Endothelial cell of umbilical vein (primary cell): ENCODE measurements at regions not wholly inside any gene's neighbourhood (a gene's known extent, or its start where the extent isn't known, plus 50 kb on each side); places are given as distances from the start of the nearest gene placed in this dataset.

Experiments used
- BruUV-seq: library from RNA; stranded (reverse); fragments of 400-500 nt; replicated peaks from 2 replicates; lab custom pipeline; 2021; lab: Mats Ljungman, UMichigan
- CTCF ChIA-PET: fragments of 300-600, 350-600 bp; sonication (Branson Sonifier 250); formaldehyde crosslinking; loops from one replicate; lab custom pipeline; 2021; ENCODE audit warnings: antibody characterized with exemption, inconsistent platforms; lab: Charles Lee
- POLR2A ChIA-PET: fragments of 300-600, 350-600 bp; sonication (Branson Sonifier 250); formaldehyde crosslinking; loops from one replicate; lab custom pipeline; 2021; ENCODE audit warnings: antibody characterized with exemption, inconsistent platforms; lab: Charles Lee
- DNase-seq: peaks from one replicate; pipeline ENCODE4 v3.0.0-alpha.2; 2011; ENCODE audit warnings: low read depth, low spot score
- FAIRE-seq: peaks from 2 replicates; lab custom pipeline; 2011; peaks lifted over from hg19 to GRCh38; lab: Jason Lieb, UNC
- H2AFZ ChIP-seq: 2 replicates; pipeline ENCODE4 v1.6.0; 2012; ENCODE audit warnings: low read depth, low read length, control low read depth, inconsistent platforms
- H3K27ac ChIP-seq: 2 replicates; pipeline ENCODE4 v1.5.1; 2011; ENCODE audit warnings: low read depth, mild to moderate bottlenecking, control low read depth, low read length, moderate library complexity; ENCODE audit not compliant: insufficient read depth
- H3K27me3 ChIP-seq, 2 experiments: 2 replicates each; pipeline versions ENCODE4 v1.6.0 to v1.6.1; 2011; ENCODE audit warnings: low read length in 2 of 2, mixed read lengths in 1 of 2; ENCODE audit not compliant: control insufficient read depth in 2 of 2, insufficient read depth in 2 of 2
- H3K36me3 ChIP-seq, 2 experiments: 2 replicates in 1 of 2; 3 replicates in 1 of 2; pipeline ENCODE4 v1.5.1; 2011; ENCODE audit warnings: low read length in 2 of 2, mild to moderate bottlenecking in 1 of 2, moderate library complexity in 1 of 2; ENCODE audit not compliant: control insufficient read depth in 2 of 2, insufficient read depth in 2 of 2; ENCODE audit errors: extremely low read depth in 1 of 2
- H3K4me1 ChIP-seq: 3 replicates; pipeline ENCODE4 v1.5.1; 2011; ENCODE audit warnings: mild to moderate bottlenecking, low read length; ENCODE audit not compliant: control insufficient read depth, insufficient read depth; ENCODE audit errors: extremely low read depth
- H3K4me2 ChIP-seq: 2 replicates; pipeline ENCODE4 v1.6.1; 2011; ENCODE audit warnings: low read length, control low read depth, mixed read lengths; ENCODE audit not compliant: insufficient read depth
- H3K4me3 ChIP-seq, 3 experiments: fragments of 200-600 bp in 1 of 3; sonication (generic), shearing (Covaris generic) in 1 of 3; replicated peaks in 1 of 3; 2 replicates each; pipeline ENCODE4 v1.5.1; 2011 to 2016; ENCODE audit warnings: control low read depth in 3 of 3, low read length in 3 of 3, mild to moderate bottlenecking in 2 of 3, inconsistent platforms in 1 of 3, low read depth in 1 of 3, moderate library complexity in 1 of 3; ENCODE audit not compliant: insufficient read depth in 1 of 3
- H3K79me2 ChIP-seq: 2 replicates; pipeline ENCODE4 v1.6.0; 2012; ENCODE audit warnings: low read length, inconsistent platforms; ENCODE audit not compliant: control insufficient read depth, insufficient read depth
- H3K9ac ChIP-seq: replicated peaks from 2 replicates; pipeline ENCODE3; 2011; ENCODE audit warnings: low read length, control low read depth; ENCODE audit not compliant: insufficient read depth; ENCODE audit errors: extremely low read depth
- H3K9me1 ChIP-seq: replicated peaks from 3 replicates; pipeline ENCODE4 v1.6.0; 2011; ENCODE audit warnings: mild to moderate bottlenecking, low read length; ENCODE audit not compliant: control insufficient read depth, insufficient read depth; ENCODE audit errors: extremely low read depth
- H3K9me3 ChIP-seq: replicated peaks from 2 replicates; pipeline ENCODE4 v1.5.1; 2012; ENCODE audit warnings: low read length, inconsistent platforms; ENCODE audit not compliant: control insufficient read depth, insufficient read depth
- H4K20me1 ChIP-seq: replicated peaks from 2 replicates; pipeline ENCODE3; 2011; ENCODE audit warnings: mild to moderate bottlenecking, low read length; ENCODE audit not compliant: control insufficient read depth, insufficient read depth; ENCODE audit errors: extremely low read depth
- EZH2 ChIP-seq: IDR thresholded peaks from 2 replicates; pipeline ENCODE4 v1.6.1; 2012; ENCODE audit warnings: borderline replicate concordance, low read depth, mild to moderate bottlenecking, moderate library complexity, low read length, inconsistent platforms; ENCODE audit not compliant: severe bottlenecking
- GATA2 ChIP-seq: IDR thresholded peaks from 2 replicates; pipeline ENCODE4 v1.7.0; 2011; ENCODE audit warnings: low read depth, mild to moderate bottlenecking, moderate library complexity, mixed read lengths, low read length; ENCODE audit not compliant: insufficient read length, insufficient read depth
- JUN ChIP-seq: IDR thresholded peaks from 2 replicates; pipeline ENCODE4 v1.6.1; 2011; ENCODE audit warnings: borderline replicate concordance, low read depth; ENCODE audit not compliant: insufficient read length, insufficient read depth
- MYC ChIP-seq: IDR thresholded peaks from one replicate; pipeline ENCODE4 v1.6.1; 2011; ENCODE audit warnings: mild to moderate bottlenecking, low read depth, low read length
- POLR2A ChIP-seq: IDR thresholded peaks from 2 replicates; pipeline ENCODE4 v1.6.1; 2012; ENCODE audit warnings: low read depth, mild to moderate bottlenecking, control low read depth, low read length
- POLR2AphosphoS5 ChIP-seq: IDR thresholded peaks from 2 replicates; pipeline ENCODE4 v1.6.1; 2012; ENCODE audit warnings: low read depth, mild to moderate bottlenecking, control low read depth, low read length, moderate library complexity; ENCODE audit not compliant: insufficient read depth
- dilution Hi-C: fragments of 300-500 bp; cut with MboI; formaldehyde crosslinking; loops from one replicate; pipeline ENCODE4 v1.15.0; 2019; ENCODE audit warnings: low sequenced_read_pairs; ENCODE audit not compliant: extremely low pct_ligation_motif_present
- intact Hi-C: fragments of 100-400 bp; cut with micrococcal nuclease; formaldehyde crosslinking; loops from one replicate; pipeline ENCODE4 v1.10.0; 2022
- TF ChIP-seq, protein P1 (sequence below), 2 donors: IDR thresholded peaks; 1 replicate in 1 of 2; 2 replicates in 1 of 2; pipeline ENCODE4 v1.5.1; 2011; ENCODE audit warnings: low read length in 2 of 2, mild to moderate bottlenecking in 2 of 2, moderate library complexity in 2 of 2, control low read depth in 1 of 2, inconsistent platforms in 1 of 2, low read depth in 1 of 2; ENCODE audit not compliant: insufficient read depth in 1 of 2; ENCODE audit errors: extremely low read depth in 1 of 2
- TF ChIP-seq, protein P2 (sequence below): IDR thresholded peaks from 2 replicates; pipeline ENCODE4 v1.6.1; 2011; ENCODE audit not compliant: insufficient read depth, insufficient read length

DNA sequence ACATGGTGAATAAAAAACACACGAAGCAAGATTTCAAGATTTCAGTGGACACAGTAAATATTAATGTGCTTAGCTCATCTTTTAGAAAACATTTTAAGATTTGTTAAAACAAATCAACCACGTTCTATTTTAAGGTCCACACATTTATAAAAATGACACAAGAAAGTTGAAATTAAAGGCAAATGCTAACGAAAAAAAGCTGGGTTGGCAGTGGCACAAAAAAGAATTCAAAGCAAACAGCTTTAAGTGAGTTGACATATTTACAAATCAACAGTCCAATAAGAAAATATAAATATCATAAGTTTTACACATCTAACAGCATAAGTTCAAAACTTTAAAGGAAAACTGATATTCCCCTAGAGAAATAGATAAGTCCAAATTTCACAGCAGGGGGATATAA is 430.4 kb upstream of the CCDC54 start:
- Histone ChIP-seq H3K4me1 (no peaks in the 10 kb centered on the region), H3K27ac (no peak overlapping the region), H4K20me1 (no peaks in the 10 kb centered on the region), H2AFZ (no peak overlapping the region), H3K4me3 (no peak overlapping the region), H3K36me3 (no peaks in the 10 kb centered on the region), H3K79me2 (no peaks in the 10 kb centered on the region), H3K27me3 (no peaks in the 10 kb centered on the region), H3K4me2 (no peak overlapping the region), H3K9me1 (no peaks in the 10 kb centered on the region), H3K9ac (no peak overlapping the region), H3K9me3 (no peaks in the 10 kb centered on the region)
- no TSS peak for BruUV-seq
- CTCF ChIA-PET = interaction anchor here (0.8 kb wide), 1 partner anchor 54 kb away, joined by 3 read pairs; no protein-coding TSS in a partner anchor
- TF ChIP-seq EZH2 = no peak
- no peak for TF ChIP-seq GATA2
- TF ChIP-seq MYC = no peak
- TF ChIP-seq, protein P1, sequence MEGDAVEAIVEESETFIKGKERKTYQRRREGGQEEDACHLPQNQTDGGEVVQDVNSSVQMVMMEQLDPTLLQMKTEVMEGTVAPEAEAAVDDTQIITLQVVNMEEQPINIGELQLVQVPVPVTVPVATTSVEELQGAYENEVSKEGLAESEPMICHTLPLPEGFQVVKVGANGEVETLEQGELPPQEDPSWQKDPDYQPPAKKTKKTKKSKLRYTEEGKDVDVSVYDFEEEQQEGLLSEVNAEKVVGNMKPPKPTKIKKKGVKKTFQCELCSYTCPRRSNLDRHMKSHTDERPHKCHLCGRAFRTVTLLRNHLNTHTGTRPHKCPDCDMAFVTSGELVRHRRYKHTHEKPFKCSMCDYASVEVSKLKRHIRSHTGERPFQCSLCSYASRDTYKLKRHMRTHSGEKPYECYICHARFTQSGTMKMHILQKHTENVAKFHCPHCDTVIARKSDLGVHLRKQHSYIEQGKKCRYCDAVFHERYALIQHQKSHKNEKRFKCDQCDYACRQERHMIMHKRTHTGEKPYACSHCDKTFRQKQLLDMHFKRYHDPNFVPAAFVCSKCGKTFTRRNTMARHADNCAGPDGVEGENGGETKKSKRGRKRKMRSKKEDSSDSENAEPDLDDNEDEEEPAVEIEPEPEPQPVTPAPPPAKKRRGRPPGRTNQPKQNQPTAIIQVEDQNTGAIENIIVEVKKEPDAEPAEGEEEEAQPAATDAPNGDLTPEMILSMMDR (IDR thresholded peaks at IDR 0.05; ENCODE audit: extremely low read depth in 1 of 2, insufficient read depth in 1 of 2, low read depth in 1 of 2, low read length in 2 of 2) = no peak
- no peak for TF ChIP-seq POLR2A
- TF ChIP-seq JUN = no peak
- dilution Hi-C loops = no loop called here
- POLR2A ChIA-PET = no interaction called here
- DNase-seq = no peak
- intact Hi-C loops = no loop called here
- FAIRE-seq = no peak

DNA sequence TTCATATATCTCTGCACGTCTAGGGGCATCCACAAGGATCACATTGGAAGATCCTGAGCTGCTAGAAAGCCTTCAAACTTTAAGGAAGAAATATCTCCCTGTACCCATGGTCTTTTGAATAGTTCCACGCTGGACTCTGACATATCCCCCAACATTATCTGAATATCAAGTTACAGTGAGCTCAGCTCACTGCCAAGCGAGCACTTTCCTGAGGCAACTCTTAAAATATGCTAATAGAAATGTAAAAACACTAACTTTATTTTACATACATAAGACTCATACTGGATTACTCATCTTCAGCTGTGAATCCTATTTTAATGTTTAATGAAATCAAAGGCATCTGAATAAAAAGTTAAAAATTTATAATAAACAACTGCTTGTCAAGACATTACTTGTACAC is 420.2 kb upstream of the CCDC54 start:
- Histone ChIP-seq H3K9me3 (no peaks in the 10 kb centered on the region), H3K4me2 (no peak overlapping the region), H3K9ac (no peak overlapping the region), H3K36me3 (no peaks in the 10 kb centered on the region), H4K20me1 (no peaks in the 10 kb centered on the region), H3K27me3 (no peaks in the 10 kb centered on the region), H3K4me3 (no peak overlapping the region), H3K79me2 (no peaks in the 10 kb centered on the region), H3K9me1 (no peaks in the 10 kb centered on the region), H3K27ac (no peak overlapping the region), H3K4me1 (no peaks in the 10 kb centered on the region), H2AFZ (no peak overlapping the region)
- POLR2A ChIA-PET = no interaction called here
- dilution Hi-C loops = no loop called here
- FAIRE-seq = no peak
- TF ChIP-seq, protein P1 (IDR thresholded peaks at IDR 0.05; ENCODE audit: extremely low read depth in 1 of 2, insufficient read depth in 1 of 2, low read depth in 1 of 2, low read length in 2 of 2) = no peak
- no peak for TF ChIP-seq MYC
- no peak for TF ChIP-seq POLR2AphosphoS5
- TF ChIP-seq, protein P2, sequence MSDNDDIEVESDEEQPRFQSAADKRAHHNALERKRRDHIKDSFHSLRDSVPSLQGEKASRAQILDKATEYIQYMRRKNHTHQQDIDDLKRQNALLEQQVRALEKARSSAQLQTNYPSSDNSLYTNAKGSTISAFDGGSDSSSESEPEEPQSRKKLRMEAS = no peak
- TF ChIP-seq EZH2 = no peak
- BruUV-seq = no TSS peak
- DNase-seq = no peak
- CTCF ChIA-PET = interaction anchor here (1.0 kb wide), 1 partner anchor 12 kb away, joined by 3 read pairs; no protein-coding TSS in a partner anchor
- intact Hi-C loops = no loop called here
